RKO (cell line): ENCODE measurements at regions not wholly inside any gene's neighbourhood (a gene's known extent, or its start where the extent isn't known, plus 50 kb on each side); places are given as distances from the start of the nearest gene placed in this dataset.
A peak's percentile ranks its signal among the peaks of the same experiment; 100 is the strongest.
"Not testable (repeated sequence)": the region's sequence is repeated elsewhere in the genome, so short reads cannot be mapped to it uniquely, and the experiment has no call there.

Experiments
- DNase-seq: peaks from one replicate; pipeline ENCODE4 v3.0.0-alpha.2; 2016; ENCODE audit warnings: low spot score

GRCh38 chr3:95271395-95271794 lies 1208.5 kb downstream of the NSUN3 start:
- DNase-seq, result no peak

- no peak for DNase-seq
Observed at GRCh38 chr3:95272166-95272565, 1209.3 kb downstream of the NSUN3 start.

GRCh38 chr3:95272781-95273180 lies 1209.9 kb downstream of the NSUN3 start:
- DNase-seq, result no peak

- no peak for DNase-seq
Observed at GRCh38 chr3:95277613-95278012, 1214.8 kb downstream of the NSUN3 start.

GRCh38 chr3:95280711-95281352 lies 1218.0 kb downstream of the NSUN3 start:
- DNase-seq, result no peak

GRCh38 chr3:95289295-95289694 lies 1226.4 kb downstream of the NSUN3 start:
- DNase-seq, result peak; percentile 37

- DNase-seq, result no peak
Observed at GRCh38 chr3:95297581-95297980, 1234.7 kb downstream of the NSUN3 start.

- DNase-seq, result peak; percentile 48
Observed at GRCh38 chr3:95302044-95302443, 1239.2 kb downstream of the NSUN3 start.

GRCh38 chr3:95310560-95310959 lies 1247.7 kb downstream of the NSUN3 start:
- no peak for DNase-seq

- DNase-seq, result no peak
Observed at GRCh38 chr3:95311272-95311671, 1248.4 kb downstream of the NSUN3 start.

GRCh38 chr3:95312650-95313049 lies 1249.8 kb downstream of the NSUN3 start:
- no peak for DNase-seq

GRCh38 chr3:95319921-95320494 lies 1257.1 kb downstream of the NSUN3 start:
- DNase-seq, result no peak

GRCh38 chr3:95327478-95327877 lies 1264.6 kb downstream of the NSUN3 start:
- DNase-seq, result no peak

GRCh38 chr3:95333826-95334225 lies 1271.0 kb downstream of the NSUN3 start:
- no peak for DNase-seq

GRCh38 chr3:95334461-95334860 lies 1271.6 kb downstream of the NSUN3 start:
- no peak for DNase-seq

- no peak for DNase-seq
Observed at GRCh38 chr3:95335517-95335916, 1272.7 kb downstream of the NSUN3 start.

GRCh38 chr3:95338446-95338845 lies 1275.6 kb downstream of the NSUN3 start:
- no peak for DNase-seq

GRCh38 chr3:95341314-95341713 lies 1278.5 kb downstream of the NSUN3 start:
- no peak for DNase-seq

- DNase-seq, result no peak
Observed at GRCh38 chr3:95343228-95343627, 1280.4 kb downstream of the NSUN3 start.

GRCh38 chr3:95343767-95344166 lies 1280.9 kb downstream of the NSUN3 start:
- DNase-seq, result no peak

- not testable (repeated sequence) for DNase-seq
Observed at GRCh38 chr3:95347936-95348335, 1285.1 kb downstream of the NSUN3 start.

- no peak for DNase-seq
Observed at GRCh38 chr3:95348879-95349278, 1286.0 kb downstream of the NSUN3 start.

GRCh38 chr3:95350049-95350448 lies 1287.2 kb downstream of the NSUN3 start:
- no peak for DNase-seq

- no peak for DNase-seq
Observed at GRCh38 chr3:95351158-95351557, 1288.3 kb downstream of the NSUN3 start.
